IMR-90 (cell line): ENCODE measurements at regions not wholly inside any gene's neighbourhood (a gene's known extent, or its start where the extent isn't known, plus 50 kb on each side); places are given as distances from the start of the nearest gene placed in this dataset.

Experiments used
- ATAC-seq: fragments of 200-7000 bp; cut with Tn5 transposase; 2 replicates; pipeline ENCODE4 v1.9.1; 2020; ENCODE audit warnings: low read depth, mild to moderate bottlenecking, moderate library complexity
- BruUV-seq: library from RNA; stranded (reverse); fragments of 400-500 nt; replicated peaks from 2 replicates; lab custom pipeline; 2021; lab: Mats Ljungman, UMichigan
- CTCF ChIA-PET: fragments of 300-600 bp; formaldehyde crosslinking; extraction: SDS; loops from one replicate; lab custom pipeline; 2021; ENCODE audit warnings: antibody characterized with exemption; lab: Yijun Ruan, JAX
- POLR2A ChIA-PET: fragments of 300-600 bp; sonication (Branson Sonifier 250); formaldehyde crosslinking; loops from one replicate; lab custom pipeline; 2022; ENCODE audit warnings: antibody characterized with exemption; ENCODE audit not compliant: unreplicated experiment; lab: Charles Lee
- DNase-seq: peaks from one replicate; pipeline ENCODE4 v3.0.0; 2013
- H2AFZ ChIP-seq: replicated peaks from 2 replicates; pipeline ENCODE3; 2013; ENCODE audit warnings: low read length, mild to moderate bottlenecking; ENCODE audit not compliant: poor library complexity
- H2AK5ac ChIP-seq: 2 replicates; pipeline ENCODE4 v1.6.1; 2013; ENCODE audit warnings: low read depth, low read length, inconsistent platforms
- H2AK9ac ChIP-seq: replicated peaks from 2 replicates; pipeline ENCODE3; 2013; ENCODE audit warnings: mild to moderate bottlenecking, low read depth, low read length, moderate library complexity; ENCODE audit not compliant: poor library complexity
- H2BK120ac ChIP-seq: 2 replicates; pipeline ENCODE4 v1.6.1; 2013; ENCODE audit warnings: low read depth, low read length, inconsistent platforms
- H2BK15ac ChIP-seq: 3 replicates; pipeline ENCODE4 v1.6.1; 2013; ENCODE audit warnings: low read depth, low read length, inconsistent platforms
- H2BK20ac ChIP-seq: 2 replicates; pipeline ENCODE4 v1.6.1; 2013; ENCODE audit warnings: low read depth, mild to moderate bottlenecking, inconsistent platforms, low read length, moderate library complexity
- H2BK5ac ChIP-seq: 2 replicates; pipeline ENCODE4 v1.6.1; 2013; ENCODE audit warnings: mild to moderate bottlenecking, low read depth, low read length, inconsistent platforms; ENCODE audit not compliant: poor library complexity, severe bottlenecking
- H3K14ac ChIP-seq: replicated peaks from 2 replicates; pipeline ENCODE4 v1.6.1; 2013; ENCODE audit warnings: low read depth, low read length, inconsistent platforms
- H3K18ac ChIP-seq: 2 replicates; pipeline ENCODE4 v1.6.1; 2013; ENCODE audit warnings: low read depth, low read length, control low read depth
- H3K23ac ChIP-seq: 2 replicates; pipeline ENCODE4 v1.6.1; 2013; ENCODE audit warnings: low read depth, low read length, inconsistent platforms
- H3K27ac ChIP-seq: 2 replicates; pipeline ENCODE4 v1.5.1; 2013; ENCODE audit warnings: mild to moderate bottlenecking, control low read depth, low read length; ENCODE audit not compliant: insufficient read depth
- H3K27me3 ChIP-seq: 2 replicates; pipeline ENCODE4 v1.6.1; 2013; ENCODE audit warnings: low read length; ENCODE audit not compliant: control insufficient read depth, insufficient read depth
- H3K36me3 ChIP-seq: 2 replicates; pipeline ENCODE4 v1.6.1; 2013; ENCODE audit warnings: low read length, mixed read lengths; ENCODE audit not compliant: control insufficient read depth, insufficient read depth
- H3K4ac ChIP-seq: 2 replicates; pipeline ENCODE4 v1.6.1; 2013; ENCODE audit warnings: low read depth, low read length, inconsistent platforms
- H3K4me1 ChIP-seq: 2 replicates; pipeline ENCODE4 v1.6.1; 2013; ENCODE audit warnings: low read length, mixed read lengths; ENCODE audit not compliant: control insufficient read depth, insufficient read depth
- H3K4me2 ChIP-seq: 2 replicates; pipeline ENCODE4 v1.6.1; 2013; ENCODE audit warnings: low read depth, mild to moderate bottlenecking, control low read depth, low read length, moderate library complexity
- H3K4me3 ChIP-seq: 2 replicates; pipeline ENCODE4 v1.5.1; 2013; ENCODE audit warnings: low read depth, mild to moderate bottlenecking, control low read depth, low read length, moderate library complexity; ENCODE audit not compliant: insufficient read depth
- H3K56ac ChIP-seq: 2 replicates; pipeline ENCODE4 v1.6.1; 2013; ENCODE audit warnings: low read length, inconsistent platforms; ENCODE audit not compliant: insufficient read depth; ENCODE audit errors: extremely low read depth
- H3K79me1 ChIP-seq, 2 experiments: 2 replicates each; pipeline ENCODE4 v1.6.1; 2013; ENCODE audit warnings: low read length in 2 of 2, inconsistent platforms in 1 of 2, low read depth in 1 of 2
- H3K9ac ChIP-seq: 2 replicates; pipeline ENCODE4 v1.6.1; 2013; ENCODE audit warnings: low read depth, low read length, control low read depth
- H3K9me1 ChIP-seq: 2 replicates; pipeline ENCODE4 v1.6.1; 2013; ENCODE audit warnings: low read length, inconsistent platforms; ENCODE audit not compliant: insufficient read depth
- H3K9me3 ChIP-seq: 2 replicates; pipeline ENCODE4 v1.6.1; 2013; ENCODE audit warnings: low read length; ENCODE audit not compliant: control insufficient read depth, insufficient read depth
- H4K20me1 ChIP-seq: 2 replicates; pipeline ENCODE4 v1.6.1; 2013; ENCODE audit warnings: low read length, inconsistent platforms; ENCODE audit not compliant: insufficient read depth
- H4K5ac ChIP-seq: 2 replicates; pipeline ENCODE4 v1.6.1; 2013; ENCODE audit warnings: mild to moderate bottlenecking, low read depth, low read length, control low read depth
- H4K8ac ChIP-seq, 2 experiments: 2 replicates each; pipeline ENCODE4 v1.6.1; 2013; ENCODE audit warnings: low read depth in 2 of 2, low read length in 2 of 2, control low read depth in 1 of 2, inconsistent platforms in 1 of 2
- H4K91ac ChIP-seq: 2 replicates; pipeline ENCODE4 v1.6.1; 2013; ENCODE audit warnings: low read depth, low read length, inconsistent platforms; ENCODE audit not compliant: insufficient read depth
- CEBPB ChIP-seq: IDR thresholded peaks from 2 replicates; pipeline ENCODE4 v1.6.1; 2012; ENCODE audit warnings: low read depth, low read length, improper control_type of control experiment
- CHD1 ChIP-seq: IDR thresholded peaks from 2 replicates; pipeline ENCODE4 v1.6.1; 2012; ENCODE audit warnings: low read depth, low read length, improper control_type of control experiment
- CTCF ChIP-seq: conservative IDR thresholded peaks from 2 replicates; pipeline ENCODE4 v1.5.1; 2012; ENCODE audit warnings: mild to moderate bottlenecking, low read depth, low read length, improper control_type of control experiment
- ELK1 ChIP-seq: fragments of 150-350 bp; IDR thresholded peaks from 2 replicates; pipeline ENCODE4 v1.6.1; 2016; ENCODE audit warnings: low read depth, mild to moderate bottlenecking, low read length, moderate library complexity, borderline replicate concordance
- MAFK ChIP-seq: IDR thresholded peaks from 2 replicates; pipeline ENCODE4 v1.6.1; 2012; ENCODE audit warnings: low read depth, low read length, improper control_type of control experiment
- MAZ ChIP-seq: IDR thresholded peaks from 2 replicates; pipeline ENCODE4 v1.6.1; 2012; ENCODE audit warnings: low read depth, mild to moderate bottlenecking, low read length, improper control_type of control experiment, moderate library complexity, borderline replicate concordance
- MXI1 ChIP-seq: IDR thresholded peaks from 2 replicates; pipeline ENCODE4 v1.6.1; 2012; ENCODE audit warnings: low read depth, mild to moderate bottlenecking, low read length, moderate library complexity, borderline replicate concordance
- NFE2L2 ChIP-seq: fragments of 150-350 bp; IDR thresholded peaks from 2 replicates; pipeline ENCODE4 v1.6.1; 2016; ENCODE audit warnings: low read depth, mild to moderate bottlenecking, low read length
- dilution Hi-C: fragments of 300-500 bp; cut with HindIII; formaldehyde crosslinking; loops from one replicate; pipeline ENCODE4 v1.14.3; 2018; ENCODE audit warnings: low sequenced_read_pairs; ENCODE audit not compliant: unreplicated experiment
- in situ Hi-C: fragments of 300-500 bp; cut with MboI; formaldehyde crosslinking; loops from 3 replicates; pipeline ENCODE4 v1.14.3; 2019; ENCODE audit warnings: low sequenced_read_pairs, inconsistent platforms, mixed read lengths
- intact Hi-C: fragments of 100-400 bp; cut with micrococcal nuclease; formaldehyde crosslinking; loops from 2 replicates; pipeline ENCODE4 v1.10.0; 2022

DNA sequence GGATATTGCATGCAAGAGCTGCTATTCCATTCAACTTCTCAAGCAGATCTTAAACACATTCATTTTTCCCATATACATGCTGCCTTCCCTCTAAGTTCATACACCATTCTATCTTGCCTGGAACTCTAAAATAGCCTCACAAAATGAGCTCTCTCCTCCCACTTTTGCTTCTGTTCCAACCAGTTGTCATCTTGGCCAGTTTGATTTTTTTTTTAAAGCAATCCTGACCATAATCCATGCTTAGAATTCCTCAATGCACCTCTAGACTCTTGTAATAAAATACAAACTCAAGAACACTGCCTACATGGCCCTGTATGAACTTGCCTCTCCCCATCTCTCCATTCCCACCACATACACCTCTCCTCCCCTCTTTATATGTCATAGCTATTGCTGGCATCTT, 68.6 kb upstream of the NPHP3 start:
- Histone ChIP-seq H2BK5ac (no peak overlapping the region), H2BK15ac (no peak overlapping the region), H3K9me3 (no peaks in the 10 kb centered on the region), H3K23ac (no peak overlapping the region), H3K18ac (no peak overlapping the region), H3K4me1 (no peaks in the 10 kb centered on the region), H4K8ac (no peak overlapping the region), H2BK20ac (no peak overlapping the region), H2AFZ (no peak overlapping the region), H4K20me1 (no peaks in the 10 kb centered on the region), H3K4me3 (no peak overlapping the region), H3K79me1 (no peaks in the 10 kb centered on the region), H2AK9ac (no peak overlapping the region), H3K4me2 (no peak overlapping the region), H3K14ac (no peak overlapping the region), H2BK120ac (no peak overlapping the region), H3K56ac (no peak overlapping the region), H4K5ac (no peak overlapping the region), H3K36me3 (no peaks in the 10 kb centered on the region), H4K91ac (no peak overlapping the region), H3K4ac (no peak overlapping the region), H3K27ac (no peak overlapping the region), H3K9me1 (no peaks in the 10 kb centered on the region), H2AK5ac (no peak overlapping the region), H3K9ac (no peak overlapping the region), H3K27me3 (no peaks in the 10 kb centered on the region)
- DNase-seq (no peak), ATAC-seq (no peak)
- ChIA-PET POLR2A (no interaction called here), CTCF (interaction anchor here (0.6 kb wide), 1 partner anchor 24 kb away, joined by 3 read pairs; no protein-coding TSS in a partner anchor)
- no TSS peak for BruUV-seq
- dilution Hi-C loops: no loop called here
- TF ChIP-seq MAZ (no peak), CHD1 (no peak), ELK1 (no peak), CTCF (no peak), MAFK (no peak), NFE2L2 (no peak), CEBPB (no peak), MXI1 (no peak)
- in situ Hi-C loops: no loop called here
- intact Hi-C loops: no loop called here
